GM18519 (cell line): ENCODE measurements at regions not wholly inside any gene's neighbourhood (a gene's known extent, or its start where the extent isn't known, plus 50 kb on each side); places are given as distances from the start of the nearest gene placed in this dataset.
"Not testable (repeated sequence)": the region's sequence is repeated elsewhere in the genome, so short reads cannot be mapped to it uniquely, and the experiment has no call there.

Experiments used
- ATAC-seq: cut with Tn5 transposase; IDR thresholded peaks from one replicate; pipeline ENCODE4 v1.9.1; 2021; ENCODE audit warnings: mild to moderate bottlenecking, moderate library complexity; ENCODE audit not compliant: unreplicated experiment, low FRiP score

DNA sequence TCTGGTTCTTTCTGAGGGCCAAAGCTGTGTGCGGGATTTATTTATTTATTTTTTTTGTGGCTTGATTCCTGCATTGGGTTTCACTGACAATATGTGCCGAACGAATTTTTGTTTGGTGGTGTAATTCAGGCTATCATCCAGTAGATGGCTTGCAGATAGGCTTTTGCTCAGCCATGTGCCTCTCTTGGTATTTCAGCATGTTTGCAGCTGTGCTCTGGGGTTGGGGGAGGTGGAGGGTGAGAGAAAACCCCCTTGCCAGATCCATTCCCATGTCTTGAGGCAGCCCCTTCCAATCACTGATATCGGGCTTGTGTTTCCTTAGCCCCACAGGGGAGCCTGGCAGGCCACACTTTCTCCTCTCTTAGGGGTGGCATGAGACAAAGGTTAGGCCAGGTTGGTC, 302.4 kb downstream of the PTGER3 start:
- peak; percentile 61 for ATAC-seq

DNA sequence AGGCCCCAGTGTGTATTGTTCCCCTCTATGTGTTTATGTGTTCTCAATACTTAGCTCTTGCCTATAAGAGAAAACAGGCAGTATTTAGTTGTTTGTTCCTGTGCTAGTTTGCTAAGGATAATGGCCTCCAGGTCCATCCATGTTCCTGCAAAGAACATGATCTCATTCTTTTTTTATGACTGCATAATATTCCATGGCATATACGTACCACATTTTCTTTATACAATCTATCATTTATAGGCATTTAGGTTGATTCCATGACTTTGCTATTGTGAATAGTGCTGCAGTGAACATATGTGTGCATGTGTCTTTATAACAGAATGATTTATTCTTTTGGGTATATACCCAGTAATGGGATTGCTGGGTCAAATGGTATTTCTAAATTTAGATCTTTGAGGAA, 301.6 kb downstream of the PTGER3 start:
- ATAC-seq: not testable (repeated sequence)

DNA sequence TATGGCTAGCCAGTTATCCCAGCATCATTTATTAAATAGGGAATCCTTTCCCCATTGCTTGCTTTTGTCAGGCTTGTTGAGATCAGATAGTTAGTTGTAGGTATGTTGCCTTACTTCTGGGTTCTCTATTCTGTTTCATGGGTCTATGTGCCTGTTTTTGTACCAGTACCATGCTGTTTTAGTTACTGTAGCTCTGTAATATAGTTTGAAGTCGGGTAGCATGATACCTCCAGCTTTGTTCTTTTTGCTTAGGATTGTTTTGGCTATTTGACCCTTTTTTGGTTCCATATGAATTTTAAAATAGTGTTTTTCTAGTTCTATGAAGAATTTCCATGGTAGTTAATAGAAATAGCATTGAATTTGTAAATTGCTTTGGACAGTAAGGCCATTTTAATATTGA, 300.5 kb downstream of the PTGER3 start:
- ATAC-seq: not testable (repeated sequence)

GRCh38 chr1:70751676-70752287, 295.8 kb downstream of the PTGER3 start:
- ATAC-seq: not testable (repeated sequence)

DNA sequence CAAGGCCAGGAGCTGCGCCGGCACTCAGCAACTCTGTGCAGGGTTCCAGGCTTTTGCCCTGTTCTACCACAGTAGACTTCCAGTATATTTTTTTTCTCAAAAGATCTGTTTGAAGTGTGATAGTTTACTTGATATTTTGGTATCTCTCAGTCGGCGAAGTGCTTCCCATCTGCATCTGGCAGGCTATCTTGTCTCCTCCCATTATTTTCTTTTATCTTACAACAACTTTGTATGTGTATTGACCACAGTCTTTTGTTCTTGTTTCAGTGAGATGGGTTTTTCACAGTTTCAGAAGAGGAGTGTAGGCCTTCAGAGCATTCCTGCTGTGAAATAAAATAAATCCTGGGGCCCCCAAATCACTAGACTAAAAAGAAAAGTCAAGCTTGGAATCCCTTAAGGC, 292.9 kb downstream of the PTGER3 start:
- no peak for ATAC-seq

GRCh38 chr1:70760154-70760553, 287.5 kb downstream of the PTGER3 start:
- no peak for ATAC-seq

GRCh38 chr1:70762386-70762785, 285.2 kb downstream of the PTGER3 start:
- ATAC-seq: no peak

GRCh38 chr1:70764747-70765146, 282.9 kb downstream of the PTGER3 start:
- ATAC-seq: no peak

GRCh38 chr1:70767377-70767776, 280.2 kb downstream of the PTGER3 start:
- ATAC-seq: no peak

DNA sequence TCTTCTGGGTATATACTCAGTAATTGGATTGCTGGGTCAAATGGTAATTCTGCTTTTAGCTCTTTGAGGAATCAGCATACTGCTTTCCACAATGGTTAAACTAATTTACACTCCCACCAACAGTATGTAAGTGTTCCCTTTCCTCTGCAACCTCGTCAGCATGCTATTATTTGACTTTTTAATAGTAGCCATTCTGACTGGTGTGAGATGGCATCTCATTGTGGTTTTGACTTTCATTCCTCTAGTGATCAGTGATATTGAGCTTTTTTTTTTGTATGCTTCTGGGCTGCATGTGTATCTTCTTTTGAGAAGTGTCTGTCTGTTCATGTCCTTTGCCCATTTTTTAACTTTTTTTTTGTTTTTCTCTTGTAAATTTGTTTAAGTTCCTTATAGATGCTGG, 279.4 kb downstream of the PTGER3 start:
- ATAC-seq: no peak

- ATAC-seq: no peak
Observed at GRCh38 chr1:70778056-70778762, 269.4 kb downstream of the PTGER3 start.

GRCh38 chr1:70778934-70779333, 268.7 kb downstream of the PTGER3 start:
- no peak for ATAC-seq

DNA sequence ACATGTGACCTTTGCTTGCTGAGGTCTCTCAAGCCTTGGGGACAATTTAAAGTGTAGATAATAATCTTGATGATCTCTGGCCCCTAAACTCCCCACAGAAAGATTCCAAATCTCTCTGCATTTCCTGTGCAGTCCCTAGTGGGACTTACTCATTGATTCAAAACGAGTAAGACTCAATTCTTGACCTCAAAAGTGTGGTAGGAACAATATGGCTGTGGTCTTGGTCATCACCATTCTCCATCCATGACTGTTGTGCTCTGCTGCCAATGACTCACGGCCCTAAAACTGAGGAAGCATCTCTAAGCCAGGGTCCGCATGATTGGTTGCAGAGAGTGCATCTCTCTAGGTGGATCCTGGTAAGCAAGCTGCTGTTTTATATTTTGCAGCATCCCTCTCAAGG, 268.0 kb downstream of the PTGER3 start:
- no peak for ATAC-seq

DNA sequence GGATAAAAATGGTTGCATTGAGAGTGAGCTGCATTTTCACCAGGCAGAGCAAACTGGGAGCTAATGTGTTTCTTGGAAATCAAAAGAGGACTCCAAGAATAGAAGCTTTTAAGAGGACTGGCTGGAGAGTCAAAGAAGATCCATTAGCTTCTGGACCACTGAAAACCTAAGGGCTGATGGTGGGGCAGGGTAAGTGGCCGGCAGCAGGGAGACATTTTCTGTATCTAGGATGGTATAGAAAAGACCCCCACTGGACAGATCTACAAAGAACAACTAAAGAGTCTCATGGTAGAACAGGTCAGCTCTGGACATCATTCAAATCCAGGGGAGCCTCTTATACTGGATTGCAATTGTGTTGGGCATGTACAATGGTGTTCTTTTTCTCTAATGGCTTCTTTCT, 262.3 kb downstream of the PTGER3 start:
- ATAC-seq: no peak

GRCh38 chr1:70790232-70790923, 257.2 kb downstream of the PTGER3 start:
- ATAC-seq: no peak

- ATAC-seq: not testable (repeated sequence)
Observed at GRCh38 chr1:70795064-70795463, 252.6 kb downstream of the PTGER3 start.

DNA sequence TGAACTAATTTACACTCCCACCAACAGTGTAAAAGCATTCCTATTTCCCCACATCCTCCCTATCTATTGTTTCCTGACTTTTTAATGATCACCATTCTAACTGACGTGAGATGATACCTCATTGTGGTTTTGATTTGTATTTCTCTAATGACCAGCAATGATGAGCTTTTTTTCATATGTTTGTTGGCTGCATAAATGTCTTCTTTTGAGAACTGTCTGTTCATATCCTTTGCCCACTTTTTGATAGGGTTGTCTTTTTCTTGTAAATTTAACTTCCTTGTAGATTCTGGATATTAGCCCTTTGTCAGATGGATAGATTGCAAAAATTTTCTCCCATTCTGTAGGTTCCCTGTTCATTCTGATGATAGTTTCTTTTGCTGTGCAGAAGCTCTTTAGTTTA, 251.3 kb downstream of the PTGER3 start:
- ATAC-seq: not testable (repeated sequence)

DNA sequence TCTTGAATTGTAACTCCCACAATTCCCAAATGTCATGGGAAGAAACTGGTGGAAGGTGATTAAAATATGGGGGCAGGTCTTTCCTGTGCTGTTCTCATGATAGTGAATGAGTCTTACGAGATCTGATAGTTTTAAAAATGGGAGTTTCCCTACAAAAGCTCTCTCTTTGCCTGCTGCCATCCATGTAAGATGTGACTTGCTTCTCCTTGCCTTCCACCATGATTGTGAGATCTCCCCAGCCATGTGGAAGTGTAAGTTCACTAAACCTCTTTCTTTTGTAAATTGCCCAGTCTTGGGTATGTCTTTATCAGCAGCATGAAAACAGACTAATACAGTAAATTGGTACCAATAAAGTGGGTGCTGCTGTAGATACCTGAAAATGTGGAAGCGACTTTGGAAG, 245.0 kb downstream of the PTGER3 start:
- not testable (repeated sequence) for ATAC-seq

DNA sequence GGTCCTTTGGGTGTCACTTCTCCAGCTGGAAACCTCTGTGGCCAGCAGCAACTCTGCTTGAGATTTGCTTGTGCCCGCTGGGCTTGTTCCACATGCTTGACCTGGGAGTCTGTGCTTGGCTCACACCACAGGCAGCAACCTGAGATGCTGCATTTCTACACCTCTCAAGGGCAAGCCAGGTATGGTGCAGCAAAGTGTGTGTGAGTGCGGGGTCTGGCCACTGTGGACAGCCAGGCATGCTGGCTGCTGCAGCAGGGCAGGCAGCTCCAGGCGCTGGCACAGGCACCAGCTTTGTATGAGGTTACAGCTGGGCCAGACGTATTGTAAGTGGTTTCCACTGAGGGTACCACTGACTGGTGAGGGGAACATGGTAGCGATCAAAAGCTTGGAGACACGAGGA, 242.0 kb downstream of the PTGER3 start:
- ATAC-seq: no peak

- no peak for ATAC-seq
Observed at GRCh38 chr1:70807088-70807664, 240.4 kb downstream of the PTGER3 start.

- no peak for ATAC-seq
Observed at GRCh38 chr1:70809069-70809468, 238.5 kb downstream of the PTGER3 start.
